IMR-90 (cell line): ENCODE measurements at regions not wholly inside any gene's neighbourhood (a gene's known extent, or its start where the extent isn't known, plus 50 kb on each side); places are given as distances from the start of the nearest gene placed in this dataset.

Source experiments
- ATAC-seq: fragments of 200-7000 bp; cut with Tn5 transposase; 2 replicates; pipeline ENCODE4 v1.9.1; 2020; ENCODE audit warnings: low read depth, mild to moderate bottlenecking, moderate library complexity
- BruUV-seq: library from RNA; stranded (reverse); fragments of 400-500 nt; replicated peaks from 2 replicates; lab custom pipeline; 2021; lab: Mats Ljungman, UMichigan
- CTCF ChIA-PET: fragments of 300-600 bp; formaldehyde crosslinking; extraction: SDS; loops from one replicate; lab custom pipeline; 2021; ENCODE audit warnings: antibody characterized with exemption; lab: Yijun Ruan, JAX
- POLR2A ChIA-PET: fragments of 300-600 bp; sonication (Branson Sonifier 250); formaldehyde crosslinking; loops from one replicate; lab custom pipeline; 2022; ENCODE audit warnings: antibody characterized with exemption; ENCODE audit not compliant: unreplicated experiment; lab: Charles Lee
- DNase-seq: peaks from one replicate; pipeline ENCODE4 v3.0.0; 2013
- H2AFZ ChIP-seq: replicated peaks from 2 replicates; pipeline ENCODE3; 2013; ENCODE audit warnings: low read length, mild to moderate bottlenecking; ENCODE audit not compliant: poor library complexity
- H2AK5ac ChIP-seq: 2 replicates; pipeline ENCODE4 v1.6.1; 2013; ENCODE audit warnings: low read depth, low read length, inconsistent platforms
- H2AK9ac ChIP-seq: replicated peaks from 2 replicates; pipeline ENCODE3; 2013; ENCODE audit warnings: mild to moderate bottlenecking, low read depth, low read length, moderate library complexity; ENCODE audit not compliant: poor library complexity
- H2BK120ac ChIP-seq: 2 replicates; pipeline ENCODE4 v1.6.1; 2013; ENCODE audit warnings: low read depth, low read length, inconsistent platforms
- H2BK15ac ChIP-seq: 3 replicates; pipeline ENCODE4 v1.6.1; 2013; ENCODE audit warnings: low read depth, low read length, inconsistent platforms
- H2BK20ac ChIP-seq: 2 replicates; pipeline ENCODE4 v1.6.1; 2013; ENCODE audit warnings: low read depth, mild to moderate bottlenecking, inconsistent platforms, low read length, moderate library complexity
- H2BK5ac ChIP-seq: 2 replicates; pipeline ENCODE4 v1.6.1; 2013; ENCODE audit warnings: mild to moderate bottlenecking, low read depth, low read length, inconsistent platforms; ENCODE audit not compliant: poor library complexity, severe bottlenecking
- H3K14ac ChIP-seq: replicated peaks from 2 replicates; pipeline ENCODE4 v1.6.1; 2013; ENCODE audit warnings: low read depth, low read length, inconsistent platforms
- H3K18ac ChIP-seq: 2 replicates; pipeline ENCODE4 v1.6.1; 2013; ENCODE audit warnings: low read depth, low read length, control low read depth
- H3K23ac ChIP-seq: 2 replicates; pipeline ENCODE4 v1.6.1; 2013; ENCODE audit warnings: low read depth, low read length, inconsistent platforms
- H3K27ac ChIP-seq: 2 replicates; pipeline ENCODE4 v1.5.1; 2013; ENCODE audit warnings: mild to moderate bottlenecking, control low read depth, low read length; ENCODE audit not compliant: insufficient read depth
- H3K27me3 ChIP-seq: 2 replicates; pipeline ENCODE4 v1.6.1; 2013; ENCODE audit warnings: low read length; ENCODE audit not compliant: control insufficient read depth, insufficient read depth
- H3K36me3 ChIP-seq: 2 replicates; pipeline ENCODE4 v1.6.1; 2013; ENCODE audit warnings: low read length, mixed read lengths; ENCODE audit not compliant: control insufficient read depth, insufficient read depth
- H3K4ac ChIP-seq: 2 replicates; pipeline ENCODE4 v1.6.1; 2013; ENCODE audit warnings: low read depth, low read length, inconsistent platforms
- H3K4me1 ChIP-seq: 2 replicates; pipeline ENCODE4 v1.6.1; 2013; ENCODE audit warnings: low read length, mixed read lengths; ENCODE audit not compliant: control insufficient read depth, insufficient read depth
- H3K4me2 ChIP-seq: 2 replicates; pipeline ENCODE4 v1.6.1; 2013; ENCODE audit warnings: low read depth, mild to moderate bottlenecking, control low read depth, low read length, moderate library complexity
- H3K4me3 ChIP-seq: 2 replicates; pipeline ENCODE4 v1.5.1; 2013; ENCODE audit warnings: low read depth, mild to moderate bottlenecking, control low read depth, low read length, moderate library complexity; ENCODE audit not compliant: insufficient read depth
- H3K56ac ChIP-seq: 2 replicates; pipeline ENCODE4 v1.6.1; 2013; ENCODE audit warnings: low read length, inconsistent platforms; ENCODE audit not compliant: insufficient read depth; ENCODE audit errors: extremely low read depth
- H3K79me1 ChIP-seq, 2 experiments: 2 replicates each; pipeline ENCODE4 v1.6.1; 2013; ENCODE audit warnings: low read length in 2 of 2, inconsistent platforms in 1 of 2, low read depth in 1 of 2
- H3K9ac ChIP-seq: 2 replicates; pipeline ENCODE4 v1.6.1; 2013; ENCODE audit warnings: low read depth, low read length, control low read depth
- H3K9me1 ChIP-seq: 2 replicates; pipeline ENCODE4 v1.6.1; 2013; ENCODE audit warnings: low read length, inconsistent platforms; ENCODE audit not compliant: insufficient read depth
- H3K9me3 ChIP-seq: 2 replicates; pipeline ENCODE4 v1.6.1; 2013; ENCODE audit warnings: low read length; ENCODE audit not compliant: control insufficient read depth, insufficient read depth
- H4K20me1 ChIP-seq: 2 replicates; pipeline ENCODE4 v1.6.1; 2013; ENCODE audit warnings: low read length, inconsistent platforms; ENCODE audit not compliant: insufficient read depth
- H4K5ac ChIP-seq: 2 replicates; pipeline ENCODE4 v1.6.1; 2013; ENCODE audit warnings: mild to moderate bottlenecking, low read depth, low read length, control low read depth
- H4K8ac ChIP-seq, 2 experiments: 2 replicates each; pipeline ENCODE4 v1.6.1; 2013; ENCODE audit warnings: low read depth in 2 of 2, low read length in 2 of 2, control low read depth in 1 of 2, inconsistent platforms in 1 of 2
- H4K91ac ChIP-seq: 2 replicates; pipeline ENCODE4 v1.6.1; 2013; ENCODE audit warnings: low read depth, low read length, inconsistent platforms; ENCODE audit not compliant: insufficient read depth
- CEBPB ChIP-seq: IDR thresholded peaks from 2 replicates; pipeline ENCODE4 v1.6.1; 2012; ENCODE audit warnings: low read depth, low read length, improper control_type of control experiment
- CHD1 ChIP-seq: IDR thresholded peaks from 2 replicates; pipeline ENCODE4 v1.6.1; 2012; ENCODE audit warnings: low read depth, low read length, improper control_type of control experiment
- FOS ChIP-seq: fragments of 150-350 bp; IDR thresholded peaks from 2 replicates; pipeline ENCODE4 v1.6.1; 2016; ENCODE audit warnings: low read depth, low read length
- MAFK ChIP-seq: IDR thresholded peaks from 2 replicates; pipeline ENCODE4 v1.6.1; 2012; ENCODE audit warnings: low read depth, low read length, improper control_type of control experiment
- MAZ ChIP-seq: IDR thresholded peaks from 2 replicates; pipeline ENCODE4 v1.6.1; 2012; ENCODE audit warnings: low read depth, mild to moderate bottlenecking, low read length, improper control_type of control experiment, moderate library complexity, borderline replicate concordance
- MXI1 ChIP-seq: IDR thresholded peaks from 2 replicates; pipeline ENCODE4 v1.6.1; 2012; ENCODE audit warnings: low read depth, mild to moderate bottlenecking, low read length, moderate library complexity, borderline replicate concordance
- NFE2L2 ChIP-seq: fragments of 150-350 bp; IDR thresholded peaks from 2 replicates; pipeline ENCODE4 v1.6.1; 2016; ENCODE audit warnings: low read depth, mild to moderate bottlenecking, low read length
- POLR2A ChIP-seq: IDR thresholded peaks from 2 replicates; pipeline ENCODE4 v1.6.1; 2012; ENCODE audit warnings: mild to moderate bottlenecking, low read depth, low read length
- RAD21 ChIP-seq: IDR thresholded peaks from 2 replicates; pipeline ENCODE4 v1.6.1; 2012; ENCODE audit warnings: low read length, improper control_type of control experiment
- RFX5 ChIP-seq: IDR thresholded peaks from 2 replicates; pipeline ENCODE4 v1.8.0; 2012; ENCODE audit warnings: low read depth, mild to moderate bottlenecking, low read length, moderate library complexity
- SMC3 ChIP-seq: fragments of 150-350 bp; IDR thresholded peaks from 2 replicates; pipeline ENCODE4 v1.6.1; 2016; ENCODE audit warnings: low read depth, mild to moderate bottlenecking, antibody characterized with exemption, low read length, moderate library complexity
- WGBS, 2 experiments: methylation state at CpG; one replicate each; pipeline versions ENCODE4 v1.1.5 to v1.1.7; 2013; ENCODE audit warnings: missing lambda C conversion rate in 2 of 2; ENCODE audit not compliant: insufficient read length in 1 of 2; ENCODE audit errors: extremely low coverage in 2 of 2; 5-methylcytosine and 5-hydroxymethylcytosine counted together
- dilution Hi-C: fragments of 300-500 bp; cut with HindIII; formaldehyde crosslinking; loops from one replicate; pipeline ENCODE4 v1.14.3; 2018; ENCODE audit warnings: low sequenced_read_pairs; ENCODE audit not compliant: unreplicated experiment
- in situ Hi-C: fragments of 300-500 bp; cut with MboI; formaldehyde crosslinking; loops from 3 replicates; pipeline ENCODE4 v1.14.3; 2019; ENCODE audit warnings: low sequenced_read_pairs, inconsistent platforms, mixed read lengths
- intact Hi-C: fragments of 100-400 bp; cut with micrococcal nuclease; formaldehyde crosslinking; loops from 2 replicates; pipeline ENCODE4 v1.10.0; 2022
- TF ChIP-seq, protein P1 (sequence below): fragments of 150-350 bp; IDR thresholded peaks from 2 replicates; pipeline ENCODE4 v1.6.1; 2017; ENCODE audit warnings: mild to moderate bottlenecking, antibody characterized with exemption, low read length, low read depth
- TF ChIP-seq, protein P2 (sequence below): conservative IDR thresholded peaks from 2 replicates; pipeline ENCODE4 v1.5.1; 2012; ENCODE audit warnings: mild to moderate bottlenecking, low read depth, low read length, improper control_type of control experiment
- TF ChIP-seq, protein P3 (sequence below): fragments of 150-350 bp; IDR thresholded peaks from 2 replicates; pipeline ENCODE4 v1.6.1; 2016; ENCODE audit warnings: low read depth, mild to moderate bottlenecking, low read length, moderate library complexity, borderline replicate concordance

DNA sequence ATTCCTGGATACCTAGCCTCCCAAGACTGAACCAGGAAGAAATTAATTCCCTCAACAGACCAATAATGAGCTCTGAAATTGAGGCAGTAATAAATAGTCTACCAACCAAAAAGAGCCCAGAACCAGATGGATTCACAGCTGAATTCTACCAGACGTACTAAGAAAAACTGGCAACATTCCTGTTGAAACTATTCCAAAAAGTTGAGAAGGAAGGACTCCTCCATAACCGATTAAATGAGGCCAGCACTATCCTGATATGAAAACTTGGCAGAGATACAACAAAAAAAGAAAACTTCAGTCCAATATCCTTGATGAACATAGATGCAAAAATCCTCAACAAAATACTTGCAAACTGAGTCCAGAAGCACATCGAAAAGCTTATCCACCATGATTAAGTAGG, 392.5 kb upstream of the GRAMD2B start:
- H2BK20ac ChIP-seq, result no peak overlapping the region
- ChIA-PET POLR2A (interaction anchor here (0.6 kb wide), 1 partner anchor 1172 kb away, joined by 3 read pairs; no protein-coding TSS in a partner anchor), CTCF (no interaction called here)
- no peak overlapping the region for H4K91ac ChIP-seq
- no peaks in the 10 kb centered on the region for H3K9me1 ChIP-seq
- H4K20me1 ChIP-seq, result no peaks in the 10 kb centered on the region
- no peaks in the 10 kb centered on the region for H3K79me1 ChIP-seq
- no peak overlapping the region for H4K8ac ChIP-seq
- no peaks in the 10 kb centered on the region for H3K9me3 ChIP-seq
- no peak overlapping the region for H3K14ac ChIP-seq
- H4K5ac ChIP-seq, result no peak overlapping the region
- TF ChIP-seq CHD1, result no peak
- TF ChIP-seq, protein P1, sequence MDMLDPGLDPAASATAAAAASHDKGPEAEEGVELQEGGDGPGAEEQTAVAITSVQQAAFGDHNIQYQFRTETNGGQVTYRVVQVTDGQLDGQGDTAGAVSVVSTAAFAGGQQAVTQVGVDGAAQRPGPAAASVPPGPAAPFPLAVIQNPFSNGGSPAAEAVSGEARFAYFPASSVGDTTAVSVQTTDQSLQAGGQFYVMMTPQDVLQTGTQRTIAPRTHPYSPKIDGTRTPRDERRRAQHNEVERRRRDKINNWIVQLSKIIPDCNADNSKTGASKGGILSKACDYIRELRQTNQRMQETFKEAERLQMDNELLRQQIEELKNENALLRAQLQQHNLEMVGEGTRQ, result no peak
- TF ChIP-seq CEBPB, result no peak
- TF ChIP-seq MAFK, result no peak
- TF ChIP-seq, protein P2, sequence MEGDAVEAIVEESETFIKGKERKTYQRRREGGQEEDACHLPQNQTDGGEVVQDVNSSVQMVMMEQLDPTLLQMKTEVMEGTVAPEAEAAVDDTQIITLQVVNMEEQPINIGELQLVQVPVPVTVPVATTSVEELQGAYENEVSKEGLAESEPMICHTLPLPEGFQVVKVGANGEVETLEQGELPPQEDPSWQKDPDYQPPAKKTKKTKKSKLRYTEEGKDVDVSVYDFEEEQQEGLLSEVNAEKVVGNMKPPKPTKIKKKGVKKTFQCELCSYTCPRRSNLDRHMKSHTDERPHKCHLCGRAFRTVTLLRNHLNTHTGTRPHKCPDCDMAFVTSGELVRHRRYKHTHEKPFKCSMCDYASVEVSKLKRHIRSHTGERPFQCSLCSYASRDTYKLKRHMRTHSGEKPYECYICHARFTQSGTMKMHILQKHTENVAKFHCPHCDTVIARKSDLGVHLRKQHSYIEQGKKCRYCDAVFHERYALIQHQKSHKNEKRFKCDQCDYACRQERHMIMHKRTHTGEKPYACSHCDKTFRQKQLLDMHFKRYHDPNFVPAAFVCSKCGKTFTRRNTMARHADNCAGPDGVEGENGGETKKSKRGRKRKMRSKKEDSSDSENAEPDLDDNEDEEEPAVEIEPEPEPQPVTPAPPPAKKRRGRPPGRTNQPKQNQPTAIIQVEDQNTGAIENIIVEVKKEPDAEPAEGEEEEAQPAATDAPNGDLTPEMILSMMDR, result no peak
- no peak for TF ChIP-seq POLR2A
- no peak for TF ChIP-seq SMC3
- TF ChIP-seq MXI1, result no peak
- TF ChIP-seq, protein P3, sequence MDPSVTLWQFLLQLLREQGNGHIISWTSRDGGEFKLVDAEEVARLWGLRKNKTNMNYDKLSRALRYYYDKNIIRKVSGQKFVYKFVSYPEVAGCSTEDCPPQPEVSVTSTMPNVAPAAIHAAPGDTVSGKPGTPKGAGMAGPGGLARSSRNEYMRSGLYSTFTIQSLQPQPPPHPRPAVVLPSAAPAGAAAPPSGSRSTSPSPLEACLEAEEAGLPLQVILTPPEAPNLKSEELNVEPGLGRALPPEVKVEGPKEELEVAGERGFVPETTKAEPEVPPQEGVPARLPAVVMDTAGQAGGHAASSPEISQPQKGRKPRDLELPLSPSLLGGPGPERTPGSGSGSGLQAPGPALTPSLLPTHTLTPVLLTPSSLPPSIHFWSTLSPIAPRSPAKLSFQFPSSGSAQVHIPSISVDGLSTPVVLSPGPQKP, result no peak
- no peak for TF ChIP-seq NFE2L2
- TF ChIP-seq FOS, result no peak
- TF ChIP-seq RAD21, result no peak
- no peak for TF ChIP-seq RFX5
- no peak for TF ChIP-seq MAZ
- H2BK120ac ChIP-seq, result no peak overlapping the region
- no peak for ATAC-seq
- no peaks in the 10 kb centered on the region for H3K4me1 ChIP-seq
- dilution Hi-C loops (no loop called here), in situ Hi-C loops (no loop called here), intact Hi-C loops (no loop called here)
- no CpG with 5 or more reads among the region's 3 CpGs for WGBS, 2 experiments
- no peak overlapping the region for H2AK9ac ChIP-seq
- no peaks in the 10 kb centered on the region for H3K36me3 ChIP-seq
- H3K27ac ChIP-seq, result no peak overlapping the region
- no peak overlapping the region for H3K4ac ChIP-seq
- H3K4me3 ChIP-seq, result no peak overlapping the region
- H3K4me2 ChIP-seq, result no peak overlapping the region
- H3K23ac ChIP-seq, result no peak overlapping the region
- no peak for DNase-seq
- no peaks in the 10 kb centered on the region for H3K27me3 ChIP-seq
- H3K18ac ChIP-seq, result no peak overlapping the region
- no peak overlapping the region for H3K56ac ChIP-seq
- H2BK5ac ChIP-seq, result no peak overlapping the region
- H2BK15ac ChIP-seq, result no peak overlapping the region
- H2AFZ ChIP-seq, result no peak overlapping the region
- no peak overlapping the region for H3K9ac ChIP-seq
- no peak overlapping the region for H2AK5ac ChIP-seq
- no TSS peak for BruUV-seq
